Transverse colon (tissue), 3 donors: ENCODE measurements at regions not wholly inside any gene's neighbourhood (a gene's known extent, or its start where the extent isn't known, plus 50 kb on each side); places are given as distances from the start of the nearest gene placed in this dataset.

Source experiments
- CTCF ChIP-seq, 5 experiments: fragments of 200-600 bp in 3 of 5; fragments of 450-650 bp in 2 of 5; sonication (generic) in 3 of 5; IDR thresholded peaks; 1 replicate in 2 of 5; 2 replicates in 3 of 5; pipeline ENCODE4 v1.5.1; 2016 to 2017; ENCODE audit warnings: antibody characterized with exemption in 5 of 5, inconsistent platforms in 3 of 5, mild to moderate bottlenecking in 2 of 5, moderate library complexity in 1 of 5
- EP300 ChIP-seq: sonication (generic); formaldehyde crosslinking; IDR thresholded peaks from one replicate; pipeline ENCODE4 v1.6.1; 2017; ENCODE audit warnings: antibody characterized with exemption, low read depth

- TF ChIP-seq CTCF (IDR thresholded peaks at IDR 0.05) (no peak), EP300 (no peak)
These were observed 234.6 kb downstream of the FGF9 start for GRCh38 chr13:21905486-21905885.
